Right forelimb (tissue), 1 donor: ENCODE measurements at regions not wholly inside any gene's neighbourhood (a gene's known extent, or its start where the extent isn't known, plus 50 kb on each side); places are given as distances from the start of the nearest gene placed in this dataset.

ENCODE experiments used
- DNase-seq: peaks from one replicate; pipeline ENCODE4 v3.0.0-alpha.2; 2018

DNA sequence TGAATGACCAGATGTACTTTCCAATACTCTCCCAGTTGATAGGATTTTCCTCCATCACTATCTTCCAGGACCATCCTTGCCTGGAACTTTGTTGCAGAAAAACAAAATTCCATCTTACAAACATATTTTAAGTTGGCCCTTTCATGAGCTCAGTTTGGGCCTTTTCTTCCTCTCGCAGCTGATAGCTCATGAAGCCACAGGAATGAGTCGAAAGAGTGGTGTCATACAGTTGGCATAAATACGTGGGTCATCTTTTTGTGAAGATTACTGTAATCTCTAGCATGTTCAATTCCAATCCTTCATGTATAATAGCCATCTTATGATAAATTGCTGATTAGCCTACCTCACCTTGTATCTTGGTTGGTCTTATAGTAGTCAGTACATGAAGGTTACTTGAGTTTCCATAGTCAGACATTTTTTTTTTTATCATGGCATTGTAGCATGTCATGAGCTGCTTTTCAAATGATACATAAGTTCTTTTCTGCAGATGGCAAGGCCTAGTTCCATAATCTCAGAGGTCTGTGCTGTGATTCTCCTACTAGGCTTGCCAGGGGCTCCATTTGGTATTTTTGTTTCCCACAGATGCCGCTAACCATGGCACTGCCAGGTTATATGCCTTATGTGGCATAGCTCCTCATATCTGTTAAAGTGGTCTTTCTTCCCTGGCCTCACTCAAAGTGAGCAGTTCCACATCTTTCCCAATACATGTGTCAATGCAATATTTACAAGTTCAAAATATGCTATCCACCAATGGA is 380.6 kb upstream of the DCN start:
- no peak for DNase-seq

DNA sequence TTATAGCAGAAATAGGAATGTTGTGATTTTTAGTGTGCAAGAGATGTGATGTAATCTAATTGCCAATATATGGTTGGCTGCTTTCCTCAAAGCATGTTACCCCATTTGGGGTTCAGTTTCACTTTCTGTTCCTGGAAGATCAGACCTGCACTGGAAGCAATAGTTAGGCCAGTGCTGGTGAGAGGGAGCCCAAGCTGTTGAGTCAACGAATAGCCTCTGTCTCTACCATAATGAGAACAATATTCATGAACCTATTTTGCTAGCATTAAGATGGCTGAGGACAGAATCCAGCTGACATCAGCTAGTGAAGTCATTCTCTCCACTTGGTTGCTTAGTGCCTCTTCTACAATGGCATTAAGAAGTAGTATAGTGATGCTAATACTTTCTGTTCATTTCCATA is 379.9 kb upstream of the DCN start:
- no peak for DNase-seq

DNA sequence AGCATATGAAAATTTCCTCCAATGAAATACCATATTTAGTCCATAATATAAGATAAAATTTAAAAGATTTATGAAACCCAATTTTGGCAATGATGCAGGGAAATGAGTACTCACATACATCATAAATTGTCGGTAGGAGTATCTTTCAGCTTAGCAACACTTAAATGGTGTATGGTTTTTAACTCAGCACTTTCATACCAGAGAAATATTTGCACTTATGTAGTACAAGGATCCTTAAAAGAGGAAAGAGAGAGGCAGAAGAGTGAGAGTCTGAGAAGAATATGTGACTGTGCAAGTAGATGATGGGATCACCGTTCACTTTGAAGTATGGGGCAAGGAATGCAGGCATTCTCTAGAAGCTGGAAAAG is 379.3 kb upstream of the DCN start:
- DNase-seq: no peak

DNA sequence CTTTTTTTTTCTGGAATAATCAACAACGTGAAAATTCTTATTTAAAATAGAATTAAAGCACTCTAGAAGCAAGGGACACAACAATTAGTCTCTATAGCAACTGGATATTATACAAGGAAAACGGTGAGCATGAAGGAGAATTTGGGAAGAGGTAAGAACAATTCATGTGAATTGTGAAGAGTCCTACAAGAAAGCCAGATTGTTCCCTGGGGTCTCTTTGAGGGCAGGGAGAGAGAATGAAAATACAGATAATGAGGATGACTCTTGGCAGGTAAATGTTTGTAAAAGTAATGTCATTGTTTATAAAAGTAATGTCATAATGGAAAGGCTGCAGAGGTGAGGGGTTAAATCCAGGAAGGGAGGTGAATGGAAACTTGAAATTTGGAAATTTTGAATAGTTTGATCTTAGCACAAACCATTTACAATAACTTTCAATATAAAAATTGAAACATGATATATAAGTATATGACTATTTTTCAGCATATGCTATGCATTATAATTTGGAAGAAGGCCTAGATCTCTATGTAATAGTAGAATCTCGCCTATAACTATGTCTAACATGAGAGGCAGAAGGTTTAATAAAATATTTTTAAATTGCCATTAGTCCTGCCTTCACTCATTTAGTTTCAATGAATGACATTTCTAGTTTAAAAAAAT is 378.8 kb upstream of the DCN start:
- no peak for DNase-seq

DNA sequence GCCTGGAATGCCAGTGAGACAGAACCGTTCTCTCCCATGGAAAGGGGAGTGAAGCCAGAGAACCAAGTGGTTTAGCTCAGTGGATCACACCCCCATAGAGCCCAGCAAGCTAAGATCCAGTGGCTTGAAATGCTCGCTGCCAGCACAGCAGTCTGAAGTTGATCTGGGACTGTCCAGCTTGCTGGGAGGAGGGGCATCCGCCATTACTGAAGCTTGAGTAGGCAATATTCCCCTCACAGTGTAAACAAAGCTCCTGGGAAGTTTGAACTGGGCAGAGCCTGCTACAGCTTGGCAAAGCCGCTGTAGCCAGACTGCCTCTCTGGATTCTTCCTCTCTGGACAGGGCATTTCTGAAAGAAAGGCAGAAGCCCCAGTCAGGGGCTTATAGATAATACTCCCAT is 374.3 kb upstream of the DCN start:
- no peak for DNase-seq

DNA sequence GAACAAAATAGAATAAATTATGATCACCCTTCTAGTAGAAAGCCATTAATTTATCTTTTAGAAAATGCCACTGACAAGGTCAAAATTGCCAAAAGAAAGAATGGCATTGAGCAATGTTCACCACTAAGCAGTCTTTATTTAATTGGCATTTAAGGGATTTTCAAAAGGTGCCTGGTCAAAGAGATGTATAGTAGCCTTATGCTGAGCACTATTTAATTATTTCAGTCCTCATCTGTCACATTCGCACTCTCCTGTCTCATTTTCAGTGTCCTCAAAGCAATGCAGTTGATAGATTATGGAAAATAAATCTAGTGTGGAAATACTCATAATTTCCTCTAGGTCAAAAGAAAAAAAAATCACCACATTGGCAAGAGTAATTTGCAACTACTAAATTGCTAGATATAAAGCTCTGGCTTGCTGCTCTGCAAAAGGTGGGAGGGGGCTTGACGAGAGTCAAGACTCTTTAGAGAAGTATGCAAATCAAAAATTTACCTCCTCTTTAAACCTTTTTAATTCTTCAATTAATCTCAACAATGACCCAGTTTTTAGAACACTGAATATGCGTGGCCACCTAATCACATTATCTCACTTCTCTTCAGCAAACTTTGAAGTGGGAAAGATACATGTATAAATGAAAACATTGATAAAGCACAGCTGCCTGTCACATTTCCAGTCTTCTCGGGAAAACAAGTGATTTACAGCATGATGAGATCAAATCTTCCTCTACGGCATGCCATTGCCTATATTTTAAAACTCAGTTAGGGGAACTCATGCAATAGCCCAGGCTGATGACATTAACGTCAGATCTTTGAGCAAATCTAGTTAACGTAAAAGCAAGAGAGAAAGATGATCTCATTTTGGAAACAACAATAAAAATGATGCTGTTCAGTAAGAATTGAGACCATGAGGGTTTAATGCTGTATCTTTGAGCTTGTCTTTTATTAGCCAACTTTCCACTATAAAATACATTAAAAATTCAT is 373.1 kb upstream of the DCN start:
- DNase-seq: no peak

DNA sequence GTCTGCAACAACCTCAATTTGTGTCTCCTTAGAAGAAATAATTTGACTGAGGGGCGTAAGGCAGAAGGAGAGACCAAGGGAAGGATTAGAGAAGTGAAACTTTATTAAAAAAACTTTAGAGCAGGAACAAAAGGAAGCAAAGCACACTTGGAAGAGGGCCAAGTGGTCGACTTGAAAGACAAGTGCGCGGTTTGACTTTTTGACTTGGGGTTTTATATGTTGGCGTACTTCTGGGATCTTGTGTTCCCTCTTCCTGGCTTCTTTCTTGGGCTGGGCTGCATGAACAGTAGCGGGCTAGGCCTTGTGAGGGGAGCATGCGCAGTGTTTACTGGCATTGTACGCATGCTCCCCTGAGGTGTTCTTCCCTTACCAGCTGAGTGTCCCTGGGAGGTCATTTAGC is 369.3 kb upstream of the DCN start:
- no peak for DNase-seq

DNA sequence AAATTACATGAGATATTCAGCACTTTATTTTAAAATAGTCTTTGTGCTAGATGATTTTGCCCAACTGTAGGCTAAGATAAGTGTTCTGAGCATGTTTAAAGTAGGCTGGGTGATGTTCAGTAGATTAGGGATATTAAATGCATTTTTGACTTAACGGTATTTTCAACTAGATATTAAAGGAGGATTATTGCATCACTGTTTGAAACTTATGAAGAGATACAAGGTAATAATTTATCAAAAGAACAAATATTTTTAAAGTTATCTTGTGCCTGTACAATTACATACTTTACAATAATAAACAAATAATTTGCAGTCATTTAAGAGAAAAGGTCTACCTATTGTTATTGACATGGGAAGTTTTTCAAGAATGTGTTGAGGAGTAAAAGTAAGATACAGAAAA is 368.6 kb upstream of the DCN start:
- DNase-seq: no peak

DNA sequence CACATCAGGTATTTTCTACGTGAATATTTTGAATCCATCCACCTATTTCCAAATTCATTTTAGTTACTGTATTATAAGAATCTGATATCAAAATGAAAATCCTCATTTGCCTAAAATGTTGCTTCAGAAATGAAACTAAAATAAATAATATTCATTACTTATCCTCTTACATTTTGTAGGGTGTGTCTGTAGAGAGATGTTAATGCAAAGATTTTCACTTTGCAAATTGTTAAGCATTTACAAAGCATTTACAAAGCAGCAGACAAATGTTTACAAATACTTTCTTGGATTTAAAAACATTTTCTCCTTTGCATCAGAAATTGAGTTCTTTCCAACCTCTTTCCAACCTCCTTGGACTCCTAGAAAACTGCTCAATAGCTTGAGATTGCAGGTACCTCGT is 360.0 kb upstream of the DCN start:
- no peak for DNase-seq

DNA sequence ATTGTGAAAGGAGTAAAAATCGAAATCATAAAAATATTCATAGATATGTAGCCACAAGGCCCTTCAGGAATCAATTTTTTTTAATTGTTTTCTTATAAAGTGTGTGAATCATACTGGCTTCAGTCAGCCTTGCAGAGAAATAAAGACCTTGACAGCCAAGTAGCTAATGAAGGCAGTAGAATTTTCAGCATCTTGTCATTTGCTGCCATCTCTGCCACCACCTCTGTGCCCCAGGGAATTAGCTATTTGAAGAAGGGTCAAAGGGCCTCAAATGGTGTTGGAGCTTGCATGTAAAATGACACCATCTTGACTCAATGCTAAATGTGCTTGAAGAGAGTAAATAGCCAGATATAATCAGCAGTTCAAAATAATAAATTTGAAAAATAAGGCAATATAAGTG is 359.4 kb upstream of the DCN start:
- no peak for DNase-seq

DNA sequence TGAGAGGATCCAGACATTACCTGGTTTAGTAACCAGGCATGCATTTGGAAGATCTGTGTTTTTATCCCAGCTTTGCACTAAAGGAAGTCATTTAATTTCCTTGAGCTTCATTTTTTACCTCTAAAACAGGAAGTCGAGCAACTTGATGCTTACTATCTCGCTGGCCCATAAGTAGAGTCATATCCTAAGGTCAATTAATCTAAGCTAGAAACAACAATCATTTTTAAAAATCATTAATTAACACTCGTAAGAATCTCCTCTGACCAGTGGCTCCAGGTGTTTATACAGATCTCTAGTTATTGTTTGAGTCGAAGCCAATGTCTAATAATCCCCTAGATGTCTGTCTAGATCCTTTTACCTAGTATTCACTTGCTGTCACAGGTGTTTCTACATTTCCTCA is 355.8 kb upstream of the DCN start:
- DNase-seq: no peak

DNA sequence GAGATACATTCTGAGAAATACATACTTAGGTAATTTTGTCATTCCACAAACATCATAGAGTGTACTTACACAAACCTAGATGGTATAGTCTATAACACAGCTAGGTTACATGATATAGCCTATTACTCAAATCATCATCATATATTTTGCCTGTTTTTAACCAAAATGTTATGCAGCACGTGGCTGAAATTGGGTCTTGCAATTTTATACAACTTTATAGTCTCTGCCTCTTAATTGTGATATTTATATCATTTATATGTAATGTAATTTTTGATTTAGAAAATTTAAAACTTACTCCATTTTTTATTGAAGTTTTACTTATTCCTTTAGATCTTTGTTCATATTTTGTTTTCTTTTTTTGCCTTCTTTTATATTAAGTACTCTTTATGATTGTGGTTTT is 350.7 kb upstream of the DCN start:
- DNase-seq: no peak

DNA sequence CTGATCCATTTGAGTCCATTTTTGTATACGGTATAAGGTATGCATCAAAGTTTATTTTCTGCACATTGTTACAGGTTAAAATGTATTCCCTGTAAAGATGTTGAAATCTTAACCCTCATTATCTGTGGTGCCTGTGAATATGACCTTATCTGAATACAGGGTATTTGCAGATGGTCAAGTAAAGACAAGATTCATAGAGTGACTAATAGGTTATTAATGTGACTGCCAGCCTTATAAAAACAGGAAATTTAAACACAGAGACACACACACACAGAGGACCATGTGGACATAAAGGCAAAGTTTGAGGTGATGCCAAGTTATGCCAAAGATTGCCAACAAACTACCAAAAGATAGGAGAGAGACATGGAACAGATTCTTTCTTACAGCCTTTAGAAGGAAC is 347.2 kb upstream of the DCN start:
- DNase-seq: no peak

DNA sequence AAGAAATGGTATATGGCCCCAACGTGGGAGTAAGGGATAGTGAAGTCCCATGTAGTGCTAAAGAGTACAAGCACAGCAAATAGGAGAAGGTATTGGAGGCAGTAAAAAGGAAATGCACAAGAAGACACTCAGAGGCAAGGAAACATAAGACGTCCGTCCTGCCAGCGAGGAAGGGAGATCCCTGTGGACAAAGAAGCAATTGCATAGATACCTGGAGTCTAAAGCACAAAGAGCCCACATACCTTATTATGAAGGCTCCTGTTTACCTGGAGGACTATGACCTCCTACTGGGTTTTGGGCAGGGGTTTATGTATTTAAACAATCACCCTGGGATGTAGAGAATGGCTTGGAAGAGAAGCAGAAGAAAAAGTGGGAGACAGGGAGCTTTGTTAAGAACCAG is 341.2 kb upstream of the DCN start:
- no peak for DNase-seq

DNA sequence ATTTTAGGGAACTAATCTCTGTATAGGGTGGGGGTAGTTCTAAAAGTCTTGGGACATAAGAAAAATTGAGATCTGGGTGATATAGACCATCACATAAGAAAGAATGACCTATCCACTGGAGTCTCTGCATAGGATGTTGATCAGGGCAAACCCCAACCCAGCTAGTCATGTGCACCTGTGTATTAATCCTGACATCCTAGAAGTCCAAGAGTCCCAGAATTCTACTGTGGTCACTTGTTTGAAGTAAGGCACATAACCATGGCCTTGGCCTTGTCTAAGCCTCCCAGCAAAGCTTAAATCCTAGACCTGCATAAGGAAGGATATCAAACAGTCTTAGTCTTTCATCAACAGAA is 334.1 kb upstream of the DCN start:
- no peak for DNase-seq

DNA sequence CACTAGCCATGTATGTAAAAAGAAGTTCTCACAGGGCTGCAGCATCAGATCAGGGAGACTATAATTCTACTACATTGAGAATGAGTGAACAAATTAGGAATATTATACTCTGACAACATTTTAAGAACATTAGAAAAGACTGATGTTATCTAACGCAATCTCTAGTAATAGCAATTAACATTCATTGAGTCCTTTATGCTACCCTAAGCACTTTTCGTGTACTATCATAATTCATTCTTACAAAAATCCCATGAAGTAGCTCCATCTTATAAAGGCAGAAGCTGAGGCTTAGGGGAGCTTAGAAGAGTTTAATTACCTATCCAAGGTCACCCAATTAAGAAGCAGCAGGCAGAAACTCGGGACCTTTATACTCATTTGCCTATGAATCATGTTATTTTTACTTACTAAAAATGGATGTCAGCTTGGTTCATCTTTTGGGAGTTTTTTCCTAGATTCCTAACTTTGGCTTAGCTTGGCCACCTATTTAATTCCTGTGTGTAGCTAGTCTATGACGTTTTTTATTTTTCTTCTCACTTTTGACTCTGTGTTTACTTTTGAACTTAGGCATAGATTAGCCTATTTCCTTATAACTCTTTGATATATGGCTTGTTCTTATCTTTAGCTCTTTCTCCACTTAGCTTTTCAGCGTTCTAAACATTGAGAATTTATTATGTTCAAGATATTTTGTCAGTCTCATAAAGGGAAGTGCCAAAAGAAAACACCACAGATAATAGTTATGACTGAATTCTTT is 333.5 kb upstream of the DCN start:
- no peak for DNase-seq

DNA sequence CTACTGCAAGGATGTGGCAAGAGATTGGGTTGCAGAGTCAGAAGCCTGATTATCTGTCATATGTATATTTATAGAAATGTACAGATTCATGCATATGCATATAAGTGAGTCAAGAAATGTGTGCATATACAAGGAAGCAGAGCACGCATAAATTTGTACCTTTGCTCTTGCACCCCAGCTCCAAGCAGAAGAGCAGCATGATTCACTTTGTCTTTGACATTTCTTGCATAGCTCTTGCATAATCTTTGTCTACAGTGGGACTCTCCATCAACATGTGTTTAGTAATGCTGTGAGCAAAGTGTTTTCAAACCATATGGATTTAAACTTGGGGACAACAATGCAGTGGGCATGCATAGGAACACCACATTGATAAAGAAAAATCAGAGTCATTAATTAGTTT is 330.7 kb upstream of the DCN start:
- no peak for DNase-seq

DNA sequence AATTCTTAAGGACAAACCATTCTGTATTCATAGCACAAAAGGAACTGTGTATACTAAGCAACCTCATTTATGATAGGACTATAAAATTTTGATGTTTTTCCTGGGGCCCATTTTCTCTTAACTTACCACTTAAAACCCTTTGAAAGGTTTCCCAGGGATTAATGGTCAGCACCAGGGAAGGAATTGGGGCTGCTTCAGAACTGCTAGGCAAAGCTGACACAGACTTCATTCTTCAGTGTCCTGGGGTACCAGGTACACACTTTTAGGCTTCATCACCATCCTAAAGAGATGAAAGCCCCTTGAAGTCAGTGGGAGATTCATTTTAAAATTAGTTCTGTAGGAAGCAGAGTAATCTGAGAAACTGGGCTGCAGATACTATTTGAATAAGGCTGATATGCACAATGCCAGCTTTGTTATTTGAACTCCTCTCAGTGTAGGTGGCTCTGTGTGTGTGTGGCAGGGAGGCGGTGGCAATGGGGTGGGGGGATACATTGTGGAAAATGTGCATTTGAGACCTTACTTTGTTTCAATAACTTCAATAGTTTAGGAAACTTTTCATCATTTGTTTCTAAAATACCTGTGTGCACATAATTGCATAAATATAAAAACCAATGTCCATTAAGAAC is 329.3 kb upstream of the DCN start:
- no peak for DNase-seq

DNA sequence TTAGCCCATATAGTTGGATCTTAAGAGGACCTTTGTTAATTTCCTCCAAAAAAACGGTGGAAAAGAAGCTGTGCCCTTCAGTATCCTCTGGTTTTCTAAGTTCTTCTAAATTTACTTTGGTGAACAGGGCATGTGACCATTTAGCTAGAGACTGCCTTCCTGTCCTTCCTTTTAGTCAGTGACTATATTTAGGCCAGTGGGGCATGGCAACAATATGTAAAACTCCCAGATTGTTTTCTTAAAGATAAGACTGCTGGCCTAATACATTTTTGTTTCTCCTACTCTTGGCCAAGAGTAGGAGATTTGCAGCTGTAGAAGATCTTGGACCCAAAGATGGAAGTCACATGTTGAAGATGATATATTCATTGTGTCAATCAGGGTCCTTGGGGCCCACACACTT is 325.1 kb upstream of the DCN start:
- no peak for DNase-seq

DNA sequence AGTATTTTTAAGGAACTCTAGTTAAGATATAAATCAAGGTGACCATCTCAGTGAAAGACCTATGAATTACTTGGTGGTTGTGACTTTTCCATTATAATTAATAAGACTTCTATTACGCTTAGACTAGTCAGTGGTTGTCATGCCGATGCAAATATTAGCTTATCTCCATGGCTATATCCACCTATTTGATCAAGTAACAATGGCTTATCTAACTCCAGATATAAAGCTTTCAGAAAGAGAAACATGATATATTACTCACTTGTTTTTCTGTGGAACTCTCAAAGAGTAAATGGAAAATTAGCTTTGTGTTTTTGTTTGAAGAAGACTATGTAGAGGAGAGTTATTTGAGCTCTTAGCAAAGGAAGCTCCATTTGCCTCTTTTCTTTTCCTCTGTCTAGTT is 323.8 kb upstream of the DCN start:
- DNase-seq: no peak

DNA sequence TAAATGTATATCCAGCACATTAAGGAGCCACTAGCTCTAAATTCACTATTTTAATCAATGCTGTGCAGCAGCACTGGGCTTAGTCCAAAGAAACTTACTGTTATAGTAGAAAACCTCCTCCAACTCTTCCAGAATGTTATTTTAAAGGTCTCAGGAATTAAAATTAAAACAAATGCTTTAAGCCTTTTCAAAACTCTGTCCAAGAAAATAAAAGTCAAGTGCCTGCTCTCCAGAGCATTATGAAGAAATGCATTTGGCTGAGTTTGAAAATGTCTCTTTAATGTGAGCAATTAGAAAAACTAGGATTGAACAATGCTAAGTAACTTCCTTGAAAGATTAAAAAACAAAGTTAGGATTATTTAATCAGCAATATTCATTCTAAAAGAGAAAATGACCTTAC is 322.4 kb upstream of the DCN start:
- DNase-seq: no peak

DNA sequence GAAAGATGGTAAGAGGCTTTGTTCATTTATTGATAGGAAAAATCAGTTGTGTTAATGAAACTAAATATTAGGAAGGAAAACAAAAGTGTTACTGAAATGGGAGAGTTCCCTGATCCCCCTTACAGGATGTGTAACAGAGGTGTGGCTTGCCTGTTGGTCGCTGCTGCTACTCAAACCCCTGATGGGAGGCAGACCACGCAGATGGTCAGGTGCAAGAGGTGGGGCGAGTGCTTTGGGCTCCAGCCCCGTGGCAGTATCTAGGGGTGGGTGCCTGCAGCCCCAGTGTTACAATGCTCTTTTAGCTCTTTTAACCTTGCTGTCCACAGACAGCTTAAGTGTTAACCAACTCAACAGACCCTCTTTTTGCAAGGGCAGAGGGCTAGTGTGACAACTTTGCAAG is 319.6 kb upstream of the DCN start:
- no peak for DNase-seq

DNA sequence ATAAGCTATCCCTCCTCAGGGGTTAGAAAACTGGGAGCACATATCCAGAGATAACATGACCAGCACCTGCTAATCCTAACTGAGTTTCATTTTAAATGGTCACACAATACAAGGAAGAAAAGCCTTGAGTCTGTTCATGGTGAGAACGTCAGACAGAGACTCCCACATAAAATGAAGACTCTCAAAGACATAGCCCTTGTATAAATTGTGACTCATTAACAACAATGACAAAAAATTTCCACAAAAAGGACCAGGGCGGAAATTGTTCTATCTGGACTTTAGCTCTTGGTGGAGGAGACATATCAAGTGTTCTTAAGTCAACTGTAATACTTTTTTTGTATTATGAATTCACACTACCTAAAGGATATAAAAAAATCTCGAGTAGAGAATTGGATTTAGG is 313.7 kb upstream of the DCN start:
- DNase-seq: no peak
